ENCODE measurements at regions not wholly inside any gene's neighbourhood (a gene's known extent, or its start where the extent isn't known, plus 50 kb on each side); places are given as distances from the start of the nearest gene placed in this dataset.

DNA sequence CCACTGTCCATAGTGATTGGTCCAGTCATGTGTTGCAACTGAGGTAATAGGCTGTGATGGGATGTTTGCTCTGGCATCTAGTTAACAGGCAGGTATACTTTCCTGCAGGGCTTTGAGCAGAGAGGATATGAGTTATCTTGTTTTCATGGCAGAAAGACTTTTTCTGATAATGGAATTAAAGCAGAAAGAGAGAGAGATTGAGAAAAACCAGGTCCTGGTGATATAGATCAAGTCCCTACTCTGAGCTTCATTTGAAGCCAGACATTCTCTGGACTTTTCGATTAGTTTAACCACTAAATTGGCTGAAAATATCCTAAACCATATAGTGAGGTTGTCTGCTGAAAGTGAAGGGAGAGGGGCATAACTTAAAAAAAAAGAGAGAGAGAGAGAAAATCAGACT, 233.8 kb upstream of the TBX18 start:
- CTCF ChIA-PET = no interaction called here
- no peak for ATAC-seq
- TF ChIP-seq ZNF532 (CRISPR knock-in tag; IDR thresholded peaks at IDR 0.05; ENCODE audit: borderline replicate concordance) (no peak), SMAD4 (CRISPR knock-in tag; IDR thresholded peaks at IDR 0.05) (no peak), ZMAT4 (CRISPR knock-in tag; IDR thresholded peaks at IDR 0.05) (no peak), MXD4 (CRISPR knock-in tag; IDR thresholded peaks at IDR 0.05; ENCODE audit: borderline replicate concordance) (no peak), IRF1 (CRISPR knock-in tag; IDR thresholded peaks at IDR 0.05) (no peak), MAX (CRISPR knock-in tag; IDR thresholded peaks at IDR 0.05) (no peak), NFYB (CRISPR knock-in tag; conservative IDR thresholded peaks at IDR 0.05; ENCODE audit: low read depth) (no peak), CREB1 (CRISPR knock-in tag; IDR thresholded peaks at IDR 0.05) (no peak), FOXP4 (CRISPR knock-in tag; IDR thresholded peaks at IDR 0.05) (no peak)
- TF ChIP-seq, protein P1, sequence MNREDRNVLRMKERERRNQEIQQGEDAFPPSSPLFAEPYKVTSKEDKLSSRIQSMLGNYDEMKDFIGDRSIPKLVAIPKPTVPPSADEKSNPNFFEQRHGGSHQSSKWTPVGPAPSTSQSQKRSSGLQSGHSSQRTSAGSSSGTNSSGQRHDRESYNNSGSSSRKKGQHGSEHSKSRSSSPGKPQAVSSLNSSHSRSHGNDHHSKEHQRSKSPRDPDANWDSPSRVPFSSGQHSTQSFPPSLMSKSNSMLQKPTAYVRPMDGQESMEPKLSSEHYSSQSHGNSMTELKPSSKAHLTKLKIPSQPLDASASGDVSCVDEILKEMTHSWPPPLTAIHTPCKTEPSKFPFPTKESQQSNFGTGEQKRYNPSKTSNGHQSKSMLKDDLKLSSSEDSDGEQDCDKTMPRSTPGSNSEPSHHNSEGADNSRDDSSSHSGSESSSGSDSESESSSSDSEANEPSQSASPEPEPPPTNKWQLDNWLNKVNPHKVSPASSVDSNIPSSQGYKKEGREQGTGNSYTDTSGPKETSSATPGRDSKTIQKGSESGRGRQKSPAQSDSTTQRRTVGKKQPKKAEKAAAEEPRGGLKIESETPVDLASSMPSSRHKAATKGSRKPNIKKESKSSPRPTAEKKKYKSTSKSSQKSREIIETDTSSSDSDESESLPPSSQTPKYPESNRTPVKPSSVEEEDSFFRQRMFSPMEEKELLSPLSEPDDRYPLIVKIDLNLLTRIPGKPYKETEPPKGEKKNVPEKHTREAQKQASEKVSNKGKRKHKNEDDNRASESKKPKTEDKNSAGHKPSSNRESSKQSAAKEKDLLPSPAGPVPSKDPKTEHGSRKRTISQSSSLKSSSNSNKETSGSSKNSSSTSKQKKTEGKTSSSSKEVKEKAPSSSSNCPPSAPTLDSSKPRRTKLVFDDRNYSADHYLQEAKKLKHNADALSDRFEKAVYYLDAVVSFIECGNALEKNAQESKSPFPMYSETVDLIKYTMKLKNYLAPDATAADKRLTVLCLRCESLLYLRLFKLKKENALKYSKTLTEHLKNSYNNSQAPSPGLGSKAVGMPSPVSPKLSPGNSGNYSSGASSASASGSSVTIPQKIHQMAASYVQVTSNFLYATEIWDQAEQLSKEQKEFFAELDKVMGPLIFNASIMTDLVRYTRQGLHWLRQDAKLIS (CRISPR knock-in tag; IDR thresholded peaks at IDR 0.05; ENCODE audit: borderline replicate concordance) = no peak
- TF ChIP-seq, protein P2, sequence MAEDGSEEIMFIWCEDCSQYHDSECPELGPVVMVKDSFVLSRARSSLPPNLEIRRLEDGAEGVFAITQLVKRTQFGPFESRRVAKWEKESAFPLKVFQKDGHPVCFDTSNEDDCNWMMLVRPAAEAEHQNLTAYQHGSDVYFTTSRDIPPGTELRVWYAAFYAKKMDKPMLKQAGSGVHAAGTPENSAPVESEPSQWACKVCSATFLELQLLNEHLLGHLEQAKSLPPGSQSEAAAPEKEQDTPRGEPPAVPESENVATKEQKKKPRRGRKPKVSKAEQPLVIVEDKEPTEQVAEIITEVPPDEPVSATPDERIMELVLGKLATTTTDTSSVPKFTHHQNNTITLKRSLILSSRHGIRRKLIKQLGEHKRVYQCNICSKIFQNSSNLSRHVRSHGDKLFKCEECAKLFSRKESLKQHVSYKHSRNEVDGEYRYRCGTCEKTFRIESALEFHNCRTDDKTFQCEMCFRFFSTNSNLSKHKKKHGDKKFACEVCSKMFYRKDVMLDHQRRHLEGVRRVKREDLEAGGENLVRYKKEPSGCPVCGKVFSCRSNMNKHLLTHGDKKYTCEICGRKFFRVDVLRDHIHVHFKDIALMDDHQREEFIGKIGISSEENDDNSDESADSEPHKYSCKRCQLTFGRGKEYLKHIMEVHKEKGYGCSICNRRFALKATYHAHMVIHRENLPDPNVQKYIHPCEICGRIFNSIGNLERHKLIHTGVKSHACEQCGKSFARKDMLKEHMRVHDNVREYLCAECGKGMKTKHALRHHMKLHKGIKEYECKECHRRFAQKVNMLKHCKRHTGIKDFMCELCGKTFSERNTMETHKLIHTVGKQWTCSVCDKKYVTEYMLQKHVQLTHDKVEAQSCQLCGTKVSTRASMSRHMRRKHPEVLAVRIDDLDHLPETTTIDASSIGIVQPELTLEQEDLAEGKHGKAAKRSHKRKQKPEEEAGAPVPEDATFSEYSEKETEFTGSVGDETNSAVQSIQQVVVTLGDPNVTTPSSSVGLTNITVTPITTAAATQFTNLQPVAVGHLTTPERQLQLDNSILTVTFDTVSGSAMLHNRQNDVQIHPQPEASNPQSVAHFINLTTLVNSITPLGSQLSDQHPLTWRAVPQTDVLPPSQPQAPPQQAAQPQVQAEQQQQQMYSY (CRISPR knock-in tag; IDR thresholded peaks at IDR 0.05) = no peak
- TF ChIP-seq, protein P3, sequence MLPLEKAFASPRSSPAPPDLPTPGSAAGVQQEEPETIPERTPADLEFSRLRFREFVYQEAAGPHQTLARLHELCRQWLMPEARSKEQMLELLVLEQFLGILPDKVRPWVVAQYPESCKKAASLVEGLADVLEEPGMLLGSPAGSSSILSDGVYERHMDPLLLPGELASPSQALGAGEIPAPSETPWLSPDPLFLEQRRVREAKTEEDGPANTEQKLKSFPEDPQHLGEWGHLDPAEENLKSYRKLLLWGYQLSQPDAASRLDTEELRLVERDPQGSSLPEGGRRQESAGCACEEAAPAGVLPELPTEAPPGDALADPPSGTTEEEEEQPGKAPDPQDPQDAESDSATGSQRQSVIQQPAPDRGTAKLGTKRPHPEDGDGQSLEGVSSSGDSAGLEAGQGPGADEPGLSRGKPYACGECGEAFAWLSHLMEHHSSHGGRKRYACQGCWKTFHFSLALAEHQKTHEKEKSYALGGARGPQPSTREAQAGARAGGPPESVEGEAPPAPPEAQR (CRISPR knock-in tag; IDR thresholded peaks at IDR 0.05) = no peak
- TF ChIP-seq, protein P4, sequence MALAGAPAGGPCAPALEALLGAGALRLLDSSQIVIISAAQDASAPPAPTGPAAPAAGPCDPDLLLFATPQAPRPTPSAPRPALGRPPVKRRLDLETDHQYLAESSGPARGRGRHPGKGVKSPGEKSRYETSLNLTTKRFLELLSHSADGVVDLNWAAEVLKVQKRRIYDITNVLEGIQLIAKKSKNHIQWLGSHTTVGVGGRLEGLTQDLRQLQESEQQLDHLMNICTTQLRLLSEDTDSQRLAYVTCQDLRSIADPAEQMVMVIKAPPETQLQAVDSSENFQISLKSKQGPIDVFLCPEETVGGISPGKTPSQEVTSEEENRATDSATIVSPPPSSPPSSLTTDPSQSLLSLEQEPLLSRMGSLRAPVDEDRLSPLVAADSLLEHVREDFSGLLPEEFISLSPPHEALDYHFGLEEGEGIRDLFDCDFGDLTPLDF (CRISPR knock-in tag; IDR thresholded peaks at IDR 0.05) = no peak
- TF ChIP-seq, protein P5, sequence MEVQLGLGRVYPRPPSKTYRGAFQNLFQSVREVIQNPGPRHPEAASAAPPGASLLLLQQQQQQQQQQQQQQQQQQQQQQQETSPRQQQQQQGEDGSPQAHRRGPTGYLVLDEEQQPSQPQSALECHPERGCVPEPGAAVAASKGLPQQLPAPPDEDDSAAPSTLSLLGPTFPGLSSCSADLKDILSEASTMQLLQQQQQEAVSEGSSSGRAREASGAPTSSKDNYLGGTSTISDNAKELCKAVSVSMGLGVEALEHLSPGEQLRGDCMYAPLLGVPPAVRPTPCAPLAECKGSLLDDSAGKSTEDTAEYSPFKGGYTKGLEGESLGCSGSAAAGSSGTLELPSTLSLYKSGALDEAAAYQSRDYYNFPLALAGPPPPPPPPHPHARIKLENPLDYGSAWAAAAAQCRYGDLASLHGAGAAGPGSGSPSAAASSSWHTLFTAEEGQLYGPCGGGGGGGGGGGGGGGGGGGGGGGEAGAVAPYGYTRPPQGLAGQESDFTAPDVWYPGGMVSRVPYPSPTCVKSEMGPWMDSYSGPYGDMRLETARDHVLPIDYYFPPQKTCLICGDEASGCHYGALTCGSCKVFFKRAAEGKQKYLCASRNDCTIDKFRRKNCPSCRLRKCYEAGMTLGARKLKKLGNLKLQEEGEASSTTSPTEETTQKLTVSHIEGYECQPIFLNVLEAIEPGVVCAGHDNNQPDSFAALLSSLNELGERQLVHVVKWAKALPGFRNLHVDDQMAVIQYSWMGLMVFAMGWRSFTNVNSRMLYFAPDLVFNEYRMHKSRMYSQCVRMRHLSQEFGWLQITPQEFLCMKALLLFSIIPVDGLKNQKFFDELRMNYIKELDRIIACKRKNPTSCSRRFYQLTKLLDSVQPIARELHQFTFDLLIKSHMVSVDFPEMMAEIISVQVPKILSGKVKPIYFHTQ (CRISPR knock-in tag; IDR thresholded peaks at IDR 0.05) = no peak

More for the DNA sequence above, 233.8 kb upstream of the TBX18 start:
- no peak for DNase-seq (ENCODE audit: low spot score)
- Mint-ChIP-seq H3K36me3 (peaks cover under 1% of the 10 kb centered on the region; the same call in 1 of the 2 replicates), H3K4me1 (peaks cover 2% of the 10 kb centered on the region), H3K27ac (no peak overlapping the region), H3K27me3 (ENCODE audit: low read depth) (no peaks in the 10 kb centered on the region), H3K9me3 (peaks cover 5% of the 10 kb centered on the region), H3K4me3 (no peak overlapping the region)
- POLR2A ChIA-PET = no interaction called here

Measured in WTC11 (cell line).